WTC11 (cell line): ENCODE measurements at regions not wholly inside any gene's neighbourhood (a gene's known extent, or its start where the extent isn't known, plus 50 kb on each side); places are given as distances from the start of the nearest gene placed in this dataset.

Experiments used
- CTCF ChIP-seq: fragments of 200-600 bp; IDR thresholded peaks from 2 replicates; pipeline ENCODE4 v1.8.0; 2022; ENCODE audit warnings: antibody characterized with exemption
- FOXJ3 ChIP-seq: sonication (generic); formaldehyde crosslinking; IDR thresholded peaks from 2 replicates; pipeline ENCODE4 v1.9.0; 2021; ENCODE audit warnings: missing genetic modification reagents, mild to moderate bottlenecking, borderline replicate concordance
- MAX ChIP-seq: sonication (generic); formaldehyde crosslinking; IDR thresholded peaks from 2 replicates; pipeline ENCODE4 v1.8.0; 2022; ENCODE audit warnings: mild to moderate bottlenecking, missing genetic modification reagents
- RELA ChIP-seq: sonication (generic); formaldehyde crosslinking; IDR thresholded peaks from 2 replicates; pipeline ENCODE4 v1.8.1; 2022; ENCODE audit warnings: missing genetic modification reagents, mild to moderate bottlenecking, borderline replicate concordance
- ZBTB43 ChIP-seq: sonication (generic); formaldehyde crosslinking; IDR thresholded peaks from 2 replicates; pipeline ENCODE4 v1.8.1; 2023; ENCODE audit warnings: mild to moderate bottlenecking, missing genetic modification reagents
- TF ChIP-seq, protein P1 (sequence below): sonication (generic); formaldehyde crosslinking; IDR thresholded peaks from 2 replicates; pipeline ENCODE4 v1.8.1; 2023; ENCODE audit warnings: mild to moderate bottlenecking, missing genetic modification reagents, moderate library complexity
- TF ChIP-seq, protein P2 (sequence below): sonication (generic); formaldehyde crosslinking; IDR thresholded peaks from 2 replicates; pipeline ENCODE4 v1.8.1; 2022; ENCODE audit warnings: mild to moderate bottlenecking, missing genetic modification reagents, moderate library complexity, borderline replicate concordance

DNA sequence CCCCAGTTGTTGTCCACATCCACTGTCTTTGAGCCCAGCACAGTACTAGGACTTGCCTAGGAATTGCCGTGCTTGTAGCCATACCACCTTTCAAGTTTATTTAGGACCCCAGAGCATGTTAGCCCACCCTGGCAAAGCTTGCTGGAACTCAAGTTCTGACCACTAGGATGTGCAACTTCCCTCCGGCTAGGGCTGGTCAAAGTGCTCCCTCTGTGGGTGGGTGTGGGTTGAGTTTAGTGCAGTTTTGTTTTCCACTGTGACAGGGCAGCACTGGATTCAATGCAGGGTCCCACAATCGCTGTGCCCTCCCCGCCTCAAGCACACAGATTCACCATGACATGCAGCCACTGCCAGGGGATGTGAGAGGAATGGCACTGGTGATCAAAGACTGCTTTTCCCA lies 96.0 kb downstream of the RASGEF1B start:
- TF ChIP-seq, protein P1, sequence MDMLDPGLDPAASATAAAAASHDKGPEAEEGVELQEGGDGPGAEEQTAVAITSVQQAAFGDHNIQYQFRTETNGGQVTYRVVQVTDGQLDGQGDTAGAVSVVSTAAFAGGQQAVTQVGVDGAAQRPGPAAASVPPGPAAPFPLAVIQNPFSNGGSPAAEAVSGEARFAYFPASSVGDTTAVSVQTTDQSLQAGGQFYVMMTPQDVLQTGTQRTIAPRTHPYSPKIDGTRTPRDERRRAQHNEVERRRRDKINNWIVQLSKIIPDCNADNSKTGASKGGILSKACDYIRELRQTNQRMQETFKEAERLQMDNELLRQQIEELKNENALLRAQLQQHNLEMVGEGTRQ (CRISPR knock-in tag) = no peak
- no peak for TF ChIP-seq ZBTB43 (CRISPR knock-in tag)
- TF ChIP-seq MAX (CRISPR knock-in tag) = no peak
- TF ChIP-seq, protein P2, sequence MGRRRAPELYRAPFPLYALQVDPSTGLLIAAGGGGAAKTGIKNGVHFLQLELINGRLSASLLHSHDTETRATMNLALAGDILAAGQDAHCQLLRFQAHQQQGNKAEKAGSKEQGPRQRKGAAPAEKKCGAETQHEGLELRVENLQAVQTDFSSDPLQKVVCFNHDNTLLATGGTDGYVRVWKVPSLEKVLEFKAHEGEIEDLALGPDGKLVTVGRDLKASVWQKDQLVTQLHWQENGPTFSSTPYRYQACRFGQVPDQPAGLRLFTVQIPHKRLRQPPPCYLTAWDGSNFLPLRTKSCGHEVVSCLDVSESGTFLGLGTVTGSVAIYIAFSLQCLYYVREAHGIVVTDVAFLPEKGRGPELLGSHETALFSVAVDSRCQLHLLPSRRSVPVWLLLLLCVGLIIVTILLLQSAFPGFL (CRISPR knock-in tag) = no peak
- TF ChIP-seq RELA (CRISPR knock-in tag) = no peak
- TF ChIP-seq FOXJ3 (CRISPR knock-in tag) = no peak
- TF ChIP-seq CTCF = 0 out of 2 replicates have a peak, but pooled peaks have one; percentile 11
